Activated CD4-positive, alpha-beta memory T cell treated with anti-CD3 and anti-CD28 coated beads for 36 hours (primary cell): ENCODE measurements at regions not wholly inside any gene's neighbourhood (a gene's known extent, or its start where the extent isn't known, plus 50 kb on each side); places are given as distances from the start of the nearest gene placed in this dataset.

Experiments used
- CTCF ChIA-PET: fragments of 350-600 bp; sonication (Branson Sonifier 250); formaldehyde crosslinking; loops from one replicate; lab custom pipeline; 2021; ENCODE audit warnings: antibody characterized with exemption, inconsistent platforms; lab: Charles Lee
- POLR2A ChIA-PET: fragments of 350-600 bp; sonication (Branson Sonifier 250); formaldehyde crosslinking; loops from one replicate; lab custom pipeline; 2021; ENCODE audit warnings: antibody characterized with exemption; lab: Charles Lee
- DNase-seq: peaks from one replicate; pipeline ENCODE4 v3.0.0-alpha.2; 2020
- H3K27ac Mint-ChIP-seq: one replicate; pipeline ENCODE4 v1.8.0; 2021; ENCODE audit warnings: mixed read lengths
- H3K27me3 Mint-ChIP-seq: one replicate; pipeline ENCODE4 v1.8.0; 2021; ENCODE audit warnings: mixed read lengths
- H3K36me3 Mint-ChIP-seq: one replicate; pipeline ENCODE4 v1.8.0; 2021; ENCODE audit warnings: mixed read lengths
- H3K4me1 Mint-ChIP-seq: one replicate; pipeline ENCODE4 v1.8.0; 2021; ENCODE audit warnings: low read depth, mixed read lengths
- H3K4me3 Mint-ChIP-seq: one replicate; pipeline ENCODE4 v1.8.0; 2021; ENCODE audit warnings: mild to moderate bottlenecking, mixed read lengths
- H3K9me3 Mint-ChIP-seq: one replicate; pipeline ENCODE4 v1.8.0; 2021; ENCODE audit warnings: mixed read lengths
- intact Hi-C: fragments of 100-400 bp; cut with micrococcal nuclease; formaldehyde crosslinking; loops from one replicate; pipeline ENCODE4 v1.15.1; 2023

GRCh38 chr2:186919296-186919695, 70.3 kb upstream of the ZSWIM2 start:
- H3K4me1 Mint-ChIP-seq: no peaks in the 10 kb centered on the region
- no peak overlapping the region for H3K27ac Mint-ChIP-seq
- H3K4me3 Mint-ChIP-seq: no peak overlapping the region
- intact Hi-C loops: no loop called here
- H3K27me3 Mint-ChIP-seq: no peaks in the 10 kb centered on the region
- CTCF ChIA-PET: no interaction called here
- H3K9me3 Mint-ChIP-seq: no peaks in the 10 kb centered on the region
- POLR2A ChIA-PET: no interaction called here
- H3K36me3 Mint-ChIP-seq: no peaks in the 10 kb centered on the region
- no peak for DNase-seq

- intact Hi-C loops: no loop called here
- no peak for DNase-seq
- no peak overlapping the region for H3K27ac Mint-ChIP-seq
- ChIA-PET CTCF (no interaction called here), POLR2A (no interaction called here)
- no peaks in the 10 kb centered on the region for H3K27me3 Mint-ChIP-seq
- H3K4me1 Mint-ChIP-seq: no peaks in the 10 kb centered on the region
- no peaks in the 10 kb centered on the region for H3K36me3 Mint-ChIP-seq
- no peaks in the 10 kb centered on the region for H3K9me3 Mint-ChIP-seq
- H3K4me3 Mint-ChIP-seq: no peak overlapping the region
Observed at GRCh38 chr2:186918495-186918894, 69.5 kb upstream of the ZSWIM2 start.

DNA sequence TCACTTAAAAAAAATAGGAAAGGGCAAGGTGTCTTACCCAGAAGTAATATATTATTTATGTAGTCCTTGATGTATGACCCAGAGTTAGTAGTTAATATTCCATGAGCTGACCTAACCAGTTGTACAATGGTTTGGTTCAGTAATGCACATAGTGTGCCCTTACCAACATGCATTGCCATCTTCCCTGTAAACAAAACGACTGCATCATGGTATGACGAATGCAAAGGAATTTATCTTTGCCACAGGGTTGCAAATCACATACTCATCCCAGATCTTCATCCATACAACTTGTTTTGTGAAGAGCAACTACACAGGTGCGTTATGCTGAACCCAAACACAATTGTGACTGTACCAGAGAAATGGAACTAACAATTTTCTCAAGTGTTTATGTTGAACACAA, 68.9 kb upstream of the ZSWIM2 start:
- CTCF ChIA-PET: no interaction called here
- Mint-ChIP-seq H3K9me3 (no peaks in the 10 kb centered on the region), H3K36me3 (no peaks in the 10 kb centered on the region), H3K4me3 (no peak overlapping the region), H3K4me1 (no peaks in the 10 kb centered on the region), H3K27ac (no peak overlapping the region), H3K27me3 (no peaks in the 10 kb centered on the region)
- intact Hi-C loops: no loop called here
- POLR2A ChIA-PET: no interaction called here
- DNase-seq: no peak

DNA sequence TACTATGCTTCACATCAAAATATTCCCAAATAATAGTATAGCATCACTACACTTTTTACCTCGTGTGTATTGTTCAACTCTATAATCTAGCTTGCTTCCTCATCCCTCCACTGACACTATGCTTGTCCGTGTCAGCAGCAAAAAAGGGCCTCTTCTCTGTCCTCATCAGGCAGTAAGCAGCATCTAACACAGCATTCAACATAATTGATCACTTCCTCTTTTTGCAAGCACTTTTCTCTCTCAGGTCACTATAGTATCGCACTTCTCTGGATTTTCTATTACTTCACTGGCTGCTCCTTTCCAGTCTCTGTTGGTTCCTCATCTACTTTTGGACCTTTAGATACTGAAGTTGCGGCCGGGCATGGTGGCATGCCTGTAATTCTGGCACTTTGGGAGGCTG, 64.9 kb upstream of the ZSWIM2 start:
- Mint-ChIP-seq H3K36me3 (no peaks in the 10 kb centered on the region), H3K27ac (no peak overlapping the region), H3K4me3 (no peak overlapping the region), H3K9me3 (no peaks in the 10 kb centered on the region), H3K27me3 (no peaks in the 10 kb centered on the region), H3K4me1 (no peaks in the 10 kb centered on the region)
- ChIA-PET POLR2A (no interaction called here), CTCF (no interaction called here)
- DNase-seq: no peak
- intact Hi-C loops: no loop called here

GRCh38 chr2:186912979-186913378, 64.0 kb upstream of the ZSWIM2 start:
- no peak for DNase-seq
- no peaks in the 10 kb centered on the region for H3K36me3 Mint-ChIP-seq

DNA sequence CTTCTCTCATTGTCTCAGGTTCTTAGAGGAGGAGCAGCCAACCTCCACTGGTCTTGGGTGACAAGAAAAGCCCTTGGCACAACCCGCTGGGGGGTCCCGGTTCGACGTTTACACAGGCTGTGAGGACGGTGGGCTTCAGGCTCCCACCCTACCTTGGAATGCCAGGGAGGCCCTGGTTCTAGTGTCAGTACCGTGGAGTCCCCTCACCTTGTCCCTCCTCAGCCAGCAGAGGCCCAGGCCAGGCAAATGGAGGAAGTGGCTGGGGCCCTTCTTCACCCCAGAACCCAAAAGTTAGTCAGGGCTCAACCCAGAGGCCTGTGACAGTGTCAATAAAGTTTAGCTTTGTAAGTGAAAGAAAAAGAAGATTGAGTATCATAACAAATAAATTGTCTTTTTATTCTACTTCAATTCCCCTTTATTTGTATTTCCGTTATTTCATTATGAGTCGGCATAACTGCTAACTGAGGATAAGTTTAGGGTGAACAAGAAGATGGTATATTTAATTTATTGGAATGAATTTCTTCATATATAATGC, 62.6 kb upstream of the ZSWIM2 start:
- H3K27ac Mint-ChIP-seq: no peak overlapping the region
- ChIA-PET CTCF (no interaction called here), POLR2A (no interaction called here)
- no peaks in the 10 kb centered on the region for H3K27me3 Mint-ChIP-seq
- H3K9me3 Mint-ChIP-seq: no peaks in the 10 kb centered on the region
- H3K36me3 Mint-ChIP-seq: no peaks in the 10 kb centered on the region
- H3K4me1 Mint-ChIP-seq: no peaks in the 10 kb centered on the region
- H3K4me3 Mint-ChIP-seq: no peak overlapping the region
- no peak for DNase-seq
- intact Hi-C loops: no loop called here

More at GRCh38 chr2:186912979-186913378, 64.0 kb upstream of the ZSWIM2 start:
- Mint-ChIP-seq H3K27me3 (no peaks in the 10 kb centered on the region), H3K27ac (no peak overlapping the region), H3K4me3 (no peak overlapping the region), H3K9me3 (no peaks in the 10 kb centered on the region), H3K4me1 (no peaks in the 10 kb centered on the region)
- ChIA-PET POLR2A (no interaction called here), CTCF (interaction anchor here (0.9 kb wide), 1 partner anchor 9 kb away, joined by 3 read pairs; no protein-coding TSS in a partner anchor)
- intact Hi-C loops: no loop called here

GRCh38 chr2:186910996-186911395, 62.0 kb upstream of the ZSWIM2 start:
- intact Hi-C loops: no loop called here
- no peaks in the 10 kb centered on the region for H3K9me3 Mint-ChIP-seq
- CTCF ChIA-PET: no interaction called here
- no peaks in the 10 kb centered on the region for H3K4me1 Mint-ChIP-seq
- no peak overlapping the region for H3K4me3 Mint-ChIP-seq
- H3K27me3 Mint-ChIP-seq: no peaks in the 10 kb centered on the region
- H3K27ac Mint-ChIP-seq: no peak overlapping the region
- POLR2A ChIA-PET: no interaction called here
- DNase-seq: no peak
- no peaks in the 10 kb centered on the region for H3K36me3 Mint-ChIP-seq

DNA sequence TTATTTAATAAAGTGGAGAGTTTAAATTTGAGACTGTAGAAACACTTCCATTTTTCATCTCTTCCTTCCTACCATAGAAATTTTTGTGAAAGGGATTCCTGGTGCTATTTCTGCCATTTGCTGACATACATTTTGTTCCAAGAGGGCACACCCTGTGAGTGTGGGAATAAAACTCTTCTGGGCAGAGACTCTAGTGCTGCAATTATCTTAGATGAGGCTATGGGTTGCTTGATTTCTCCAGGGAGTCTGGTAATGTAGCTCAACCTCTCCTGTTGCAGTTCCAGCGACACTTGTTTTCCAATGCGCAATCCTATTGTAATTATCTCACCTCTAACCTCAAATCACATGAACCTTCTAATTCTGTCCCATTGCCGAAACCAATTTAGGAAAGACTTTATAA, 60.1 kb upstream of the ZSWIM2 start:
- H3K27ac Mint-ChIP-seq: no peak overlapping the region
- POLR2A ChIA-PET: no interaction called here
- intact Hi-C loops: no loop called here
- no peaks in the 10 kb centered on the region for H3K9me3 Mint-ChIP-seq
- CTCF ChIA-PET: no interaction called here
- no peaks in the 10 kb centered on the region for H3K4me1 Mint-ChIP-seq
- no peaks in the 10 kb centered on the region for H3K27me3 Mint-ChIP-seq
- H3K4me3 Mint-ChIP-seq: no peak overlapping the region
- H3K36me3 Mint-ChIP-seq: no peaks in the 10 kb centered on the region
- no peak for DNase-seq

DNA sequence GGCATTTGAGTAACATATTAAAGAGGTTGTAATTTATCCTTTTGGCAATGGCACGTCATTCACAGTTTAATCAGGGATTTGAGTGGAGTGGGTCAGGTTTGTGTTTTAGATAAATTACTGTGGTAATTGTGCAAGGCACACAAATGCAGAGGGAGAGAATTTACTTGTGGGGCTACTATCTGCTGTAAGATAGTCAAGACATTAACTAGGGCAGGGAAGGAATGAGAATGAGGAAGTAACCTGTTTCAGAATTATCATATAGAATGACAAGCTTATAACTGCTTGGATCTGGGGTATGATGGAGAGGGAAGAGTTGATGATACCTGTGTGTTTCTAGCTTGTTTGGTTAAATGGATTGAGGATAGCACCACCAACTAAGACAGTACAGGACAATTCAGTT, 58.9 kb upstream of the ZSWIM2 start:
- no peaks in the 10 kb centered on the region for H3K4me1 Mint-ChIP-seq
- no peaks in the 10 kb centered on the region for H3K27me3 Mint-ChIP-seq
- no peaks in the 10 kb centered on the region for H3K9me3 Mint-ChIP-seq
- no peak overlapping the region for H3K27ac Mint-ChIP-seq
- POLR2A ChIA-PET: no interaction called here
- H3K4me3 Mint-ChIP-seq: no peak overlapping the region
- intact Hi-C loops: no loop called here
- CTCF ChIA-PET: no interaction called here
- H3K36me3 Mint-ChIP-seq: no peaks in the 10 kb centered on the region
- no peak for DNase-seq

DNA sequence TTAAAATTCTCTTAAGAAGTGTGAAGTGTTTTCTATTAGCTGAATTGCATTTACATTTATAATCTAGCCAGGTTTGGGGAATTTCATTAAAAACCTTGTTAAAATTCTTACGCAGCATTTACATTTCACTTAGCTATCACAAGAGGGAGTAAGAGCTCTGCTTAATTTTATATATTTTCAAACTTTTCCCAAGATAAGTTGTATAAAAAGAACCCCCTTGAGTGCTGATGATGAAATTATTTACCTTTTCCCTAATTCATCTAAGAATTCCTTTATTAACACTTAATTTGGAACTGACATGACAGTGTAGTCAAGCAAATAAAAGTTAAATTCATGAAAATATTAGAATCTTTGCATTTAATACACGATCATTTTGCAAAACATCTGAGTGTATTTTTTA, 54.2 kb upstream of the ZSWIM2 start:
- DNase-seq: no peak
- Mint-ChIP-seq H3K27me3 (no peaks in the 10 kb centered on the region), H3K36me3 (no peaks in the 10 kb centered on the region), H3K27ac (no peak overlapping the region), H3K4me3 (no peak overlapping the region), H3K9me3 (peaks cover 3% of the 10 kb centered on the region), H3K4me1 (no peaks in the 10 kb centered on the region)
- intact Hi-C loops: no loop called here
- CTCF ChIA-PET: interaction anchor here (0.7 to 1.0 kb wide), 2 partner anchors 9 to 41 kb away, joined by 3 read pairs; no protein-coding TSS in a partner anchor
- POLR2A ChIA-PET: no interaction called here
